ENCODE measurements at regions not wholly inside any gene's neighbourhood (a gene's known extent, or its start where the extent isn't known, plus 50 kb on each side); places are given as distances from the start of the nearest gene placed in this dataset.

GRCh38 chr7:52648872-52649271 is 386.6 kb upstream of the POM121L12 start:
- Histone ChIP-seq H4K20me1 (ENCODE audit: insufficient read depth, low read length) (no peaks in the 10 kb centered on the region), H2AFZ (replicated peaks; ENCODE audit: low read length, poor library complexity) (no peak overlapping the region), H3K56ac (ENCODE audit: extremely low read depth, insufficient read depth, low read length) (no peak overlapping the region), H3K27ac (ENCODE audit: insufficient read depth, low read length) (no peak overlapping the region), H3K4me3 (ENCODE audit: insufficient read depth, low read depth, low read length) (no peak overlapping the region), H3K9ac (ENCODE audit: low read depth, low read length) (no peak overlapping the region), H2BK5ac (ENCODE audit: low read depth, low read length, poor library complexity, severe bottlenecking) (no peak overlapping the region), H3K36me3 (ENCODE audit: control insufficient read depth, insufficient read depth, low read length) (no peaks in the 10 kb centered on the region), H3K79me1 (ENCODE audit: low read depth in 1 of 2, low read length in 2 of 2) (no peaks in the 10 kb centered on the region), H2AK5ac (ENCODE audit: low read depth, low read length) (no peak overlapping the region), H3K4me2 (ENCODE audit: low read depth, low read length) (no peak overlapping the region), H4K91ac (ENCODE audit: insufficient read depth, low read depth, low read length) (no peak overlapping the region), H3K23ac (ENCODE audit: low read depth, low read length) (no peak overlapping the region), H2BK15ac (ENCODE audit: low read depth, low read length) (no peak overlapping the region), H3K9me3 (ENCODE audit: control insufficient read depth, insufficient read depth, low read length) (peaks cover 8% of the 10 kb centered on the region; the same call in 1 of the 2 replicates), H3K9me1 (ENCODE audit: insufficient read depth, low read length) (no peaks in the 10 kb centered on the region), H4K5ac (ENCODE audit: low read depth, low read length) (no peak overlapping the region), H3K4ac (ENCODE audit: low read depth, low read length) (no peak overlapping the region), H3K27me3 (ENCODE audit: control insufficient read depth, insufficient read depth, low read length) (no peaks in the 10 kb centered on the region), H2BK120ac (ENCODE audit: low read depth, low read length) (no peak overlapping the region), H2BK20ac (ENCODE audit: low read depth, low read length) (no peak overlapping the region), H4K8ac (ENCODE audit: low read depth in 2 of 2, low read length in 2 of 2) (no peak overlapping the region), H3K4me1 (ENCODE audit: control insufficient read depth, insufficient read depth, low read length) (no peaks in the 10 kb centered on the region), H3K18ac (ENCODE audit: low read depth, low read length) (no peak overlapping the region), H3K14ac (replicated peaks; ENCODE audit: low read depth, low read length) (no peak overlapping the region), H2AK9ac (replicated peaks; ENCODE audit: low read depth, low read length, poor library complexity) (no peak overlapping the region)
- in situ Hi-C loops (cut with MboI; ENCODE audit: low sequenced_read_pairs), result no loop called here
- intact Hi-C loops (cut with micrococcal nuclease), result no loop called here
- dilution Hi-C loops (cut with HindIII; ENCODE audit: low sequenced_read_pairs, unreplicated experiment), result no loop called here
- ATAC-seq (ENCODE audit: low read depth), result no peak
- no CpG with 5 or more reads among the region's 1 CpG for WGBS, 2 experiments (ENCODE audit: extremely low coverage in 2 of 2, insufficient read length in 1 of 2)
- no TSS peak for BruUV-seq (replicated peaks)
- POLR2A ChIA-PET (ENCODE audit: unreplicated experiment), result no interaction called here
- no peak for TF ChIP-seq CEBPB (IDR thresholded peaks at IDR 0.05; ENCODE audit: low read depth, low read length)
- no peak for TF ChIP-seq RFX5 (IDR thresholded peaks at IDR 0.05; ENCODE audit: low read depth, low read length)
- no peak for TF ChIP-seq MAZ (IDR thresholded peaks at IDR 0.05; ENCODE audit: borderline replicate concordance, low read depth, low read length)
- no peak for TF ChIP-seq BHLHE40 (IDR thresholded peaks at IDR 0.05; ENCODE audit: low read depth, low read length)
- TF ChIP-seq SMC3 (IDR thresholded peaks at IDR 0.05; ENCODE audit: low read depth, low read length), result no peak
- no peak for TF ChIP-seq MAFK (IDR thresholded peaks at IDR 0.05; ENCODE audit: low read depth, low read length)
- TF ChIP-seq RAD21 (IDR thresholded peaks at IDR 0.05; ENCODE audit: low read length), result no peak
- no peak for TF ChIP-seq RCOR1 (IDR thresholded peaks at IDR 0.05; ENCODE audit: insufficient replicate concordance, low read length)
- TF ChIP-seq, protein P1, sequence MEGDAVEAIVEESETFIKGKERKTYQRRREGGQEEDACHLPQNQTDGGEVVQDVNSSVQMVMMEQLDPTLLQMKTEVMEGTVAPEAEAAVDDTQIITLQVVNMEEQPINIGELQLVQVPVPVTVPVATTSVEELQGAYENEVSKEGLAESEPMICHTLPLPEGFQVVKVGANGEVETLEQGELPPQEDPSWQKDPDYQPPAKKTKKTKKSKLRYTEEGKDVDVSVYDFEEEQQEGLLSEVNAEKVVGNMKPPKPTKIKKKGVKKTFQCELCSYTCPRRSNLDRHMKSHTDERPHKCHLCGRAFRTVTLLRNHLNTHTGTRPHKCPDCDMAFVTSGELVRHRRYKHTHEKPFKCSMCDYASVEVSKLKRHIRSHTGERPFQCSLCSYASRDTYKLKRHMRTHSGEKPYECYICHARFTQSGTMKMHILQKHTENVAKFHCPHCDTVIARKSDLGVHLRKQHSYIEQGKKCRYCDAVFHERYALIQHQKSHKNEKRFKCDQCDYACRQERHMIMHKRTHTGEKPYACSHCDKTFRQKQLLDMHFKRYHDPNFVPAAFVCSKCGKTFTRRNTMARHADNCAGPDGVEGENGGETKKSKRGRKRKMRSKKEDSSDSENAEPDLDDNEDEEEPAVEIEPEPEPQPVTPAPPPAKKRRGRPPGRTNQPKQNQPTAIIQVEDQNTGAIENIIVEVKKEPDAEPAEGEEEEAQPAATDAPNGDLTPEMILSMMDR (conservative IDR thresholded peaks at IDR 0.05; ENCODE audit: low read depth, low read length), result no peak
- no peak for TF ChIP-seq MXI1 (IDR thresholded peaks at IDR 0.05; ENCODE audit: borderline replicate concordance, low read depth, low read length)
- TF ChIP-seq, protein P2, sequence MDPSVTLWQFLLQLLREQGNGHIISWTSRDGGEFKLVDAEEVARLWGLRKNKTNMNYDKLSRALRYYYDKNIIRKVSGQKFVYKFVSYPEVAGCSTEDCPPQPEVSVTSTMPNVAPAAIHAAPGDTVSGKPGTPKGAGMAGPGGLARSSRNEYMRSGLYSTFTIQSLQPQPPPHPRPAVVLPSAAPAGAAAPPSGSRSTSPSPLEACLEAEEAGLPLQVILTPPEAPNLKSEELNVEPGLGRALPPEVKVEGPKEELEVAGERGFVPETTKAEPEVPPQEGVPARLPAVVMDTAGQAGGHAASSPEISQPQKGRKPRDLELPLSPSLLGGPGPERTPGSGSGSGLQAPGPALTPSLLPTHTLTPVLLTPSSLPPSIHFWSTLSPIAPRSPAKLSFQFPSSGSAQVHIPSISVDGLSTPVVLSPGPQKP (IDR thresholded peaks at IDR 0.05; ENCODE audit: borderline replicate concordance, low read depth, low read length), result no peak
- no peak for TF ChIP-seq FOS (IDR thresholded peaks at IDR 0.05; ENCODE audit: low read depth, low read length)
- TF ChIP-seq POLR2A (IDR thresholded peaks at IDR 0.05; ENCODE audit: low read depth, low read length), result no peak
- no peak for TF ChIP-seq NFE2L2 (IDR thresholded peaks at IDR 0.05; ENCODE audit: low read depth, low read length)
- no peak for TF ChIP-seq CHD1 (IDR thresholded peaks at IDR 0.05; ENCODE audit: low read depth, low read length)
- TF ChIP-seq USF2 (IDR thresholded peaks at IDR 0.05; ENCODE audit: low read depth, low read length), result no peak
- CTCF ChIA-PET, result no interaction called here
- DNase-seq, result no peak
